Motor neuron (in vitro differentiated cells): ENCODE measurements at regions not wholly inside any gene's neighbourhood (a gene's known extent, or its start where the extent isn't known, plus 50 kb on each side); places are given as distances from the start of the nearest gene placed in this dataset.

Experiments used
- ATAC-seq, 8 experiments: fragments of 200-7000 bp; cut with Tn5 transposase; replicated peaks in 6 of 8; 2 replicates each; pipeline ENCODE4 v1.8.0; 2021; ENCODE audit warnings: mild to moderate bottlenecking in 8 of 8, moderate library complexity in 8 of 8
- H3K27ac ChIP-seq, 2 donors: fragments of 250-450 bp; sonication (Bioruptor Pico); 2 replicates each; pipeline ENCODE4 v1.9.0; 2021; ENCODE audit warnings: antibody characterized with exemption in 2 of 2, mild to moderate bottlenecking in 2 of 2, moderate library complexity in 1 of 2
- H3K4me1 ChIP-seq, 2 donors: fragments of 250-450 bp; sonication (Bioruptor Pico); replicated peaks in 1 of 2; 2 replicates each; pipeline ENCODE4 v1.6.1; 2021; ENCODE audit warnings: antibody characterized with exemption in 2 of 2, mild to moderate bottlenecking in 2 of 2, moderate library complexity in 1 of 2
- H3K4me3 ChIP-seq, 5 donors: fragments of 250-450 bp; sonication (Bioruptor Pico); 2 replicates each; pipeline ENCODE4 v1.9.0; 2021; ENCODE audit warnings: antibody characterized with exemption in 5 of 5, mild to moderate bottlenecking in 5 of 5, moderate library complexity in 4 of 5
- WGBS, 10 experiments: fragments of 450-650 bp; shearing (Covaris generic); methylation state at CpG; one replicate each; pipeline ENCODE4 v1.0.0; 2022; 5-methylcytosine and 5-hydroxymethylcytosine counted together
- in situ Hi-C, 9 experiments: fragments of 400-800 bp; cut with MboI; loops; one replicate each; pipeline ENCODE4 v1.15.0; 2021; ENCODE audit warnings: low sequenced_read_pairs in 9 of 9, low pct_unique_long_range_greater_than_20kb in 2 of 9; ENCODE audit not compliant: unreplicated experiment in 9 of 9

DNA sequence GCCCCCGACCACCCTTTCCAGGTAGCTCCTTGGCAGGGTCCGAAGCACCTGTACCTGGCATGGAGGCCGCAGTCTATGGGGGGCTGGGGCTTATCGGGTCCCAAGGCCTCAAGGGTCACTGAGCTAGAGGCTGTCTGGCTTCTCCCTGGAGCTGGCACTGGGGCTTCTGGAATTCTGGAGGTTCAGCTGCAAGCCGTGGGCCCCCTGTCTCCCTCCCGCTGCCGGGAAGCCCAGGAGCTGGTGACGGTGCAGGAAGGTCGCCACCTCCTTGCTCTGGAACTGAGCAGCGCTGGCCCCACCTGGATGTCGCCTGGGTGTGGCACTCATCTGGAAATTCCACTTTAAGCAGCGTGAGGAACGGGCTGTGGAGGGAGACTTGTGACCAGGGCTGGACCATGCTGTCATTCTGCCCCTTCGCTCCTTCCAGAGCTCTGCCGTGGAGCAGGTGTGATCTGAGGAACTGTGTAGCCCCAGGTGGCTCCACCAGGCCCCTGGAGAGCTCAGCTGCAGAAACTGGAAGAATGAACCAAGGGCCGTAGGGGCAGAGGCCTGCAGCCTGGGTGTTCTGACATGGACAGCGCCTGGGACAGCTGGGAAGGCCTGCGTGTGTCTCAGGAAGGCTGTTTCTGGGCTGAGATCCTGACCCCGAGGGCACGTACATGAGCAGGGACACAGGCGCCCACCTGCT, 129.7 kb upstream of the PPP2R2D start:
- peaks cover 32 to 39% of the 10 kb centered on the region in 2 donors for H3K4me1 ChIP-seq
- ATAC-seq: peak in 2 of 8 experiments; percentile 14 to 17
- in situ Hi-C loops: no loop called here
- no peak overlapping the region for H3K27ac ChIP-seq
- no peak overlapping the region for H3K4me3 ChIP-seq
- WGBS, 10 experiments: 67 to 100% (median 94%) methylated on average over 1 to 5 of the region's 21 CpGs; no CpG with 5 or more reads in 5 of the 10 experiments

DNA sequence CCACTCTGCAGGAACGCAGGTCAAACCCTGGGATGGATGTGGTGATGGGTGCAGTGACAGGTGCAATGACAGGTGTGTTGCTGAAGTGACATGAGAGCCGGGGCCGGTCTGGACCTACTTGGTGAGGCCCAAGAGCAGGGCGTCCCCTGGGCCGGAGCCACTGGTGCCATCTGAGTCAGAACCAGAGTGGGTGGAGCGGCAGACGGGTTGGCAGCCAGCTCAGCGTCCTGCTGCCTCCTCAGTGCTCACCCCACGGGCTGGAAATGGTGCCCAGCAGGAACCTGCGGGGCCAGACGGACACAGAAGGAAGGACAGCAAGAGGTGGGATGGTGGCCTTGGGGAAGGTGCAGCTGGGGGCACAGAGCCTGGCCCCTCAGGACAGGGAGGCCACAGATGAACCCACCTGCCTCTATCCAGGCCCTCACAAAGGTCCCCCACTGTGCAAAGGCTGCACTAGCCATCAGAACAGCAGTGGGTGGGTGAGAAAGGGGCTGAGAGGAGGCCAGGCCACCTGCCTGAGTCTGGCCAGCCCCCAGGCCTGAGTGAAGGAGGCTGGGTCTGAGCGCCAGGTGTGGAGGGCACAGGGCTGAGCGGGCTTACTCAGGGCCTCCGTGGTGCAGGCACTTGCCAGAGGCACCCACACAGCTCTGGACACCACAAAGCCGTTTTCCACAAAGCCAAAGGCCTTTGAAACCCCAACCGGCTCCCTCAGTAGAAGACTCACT, 129.0 kb upstream of the PPP2R2D start:
- H3K4me1 ChIP-seq: peaks cover 32 to 39% of the 10 kb centered on the region in 2 donors
- WGBS, 10 experiments: 10 to 100% (median 90%) methylated on average over 1 to 10 of the region's 16 CpGs; no CpG with 5 or more reads in 5 of the 10 experiments
- in situ Hi-C loops: no loop called here
- no peak overlapping the region for H3K4me3 ChIP-seq
- no peak for ATAC-seq
- no peak overlapping the region for H3K27ac ChIP-seq

DNA sequence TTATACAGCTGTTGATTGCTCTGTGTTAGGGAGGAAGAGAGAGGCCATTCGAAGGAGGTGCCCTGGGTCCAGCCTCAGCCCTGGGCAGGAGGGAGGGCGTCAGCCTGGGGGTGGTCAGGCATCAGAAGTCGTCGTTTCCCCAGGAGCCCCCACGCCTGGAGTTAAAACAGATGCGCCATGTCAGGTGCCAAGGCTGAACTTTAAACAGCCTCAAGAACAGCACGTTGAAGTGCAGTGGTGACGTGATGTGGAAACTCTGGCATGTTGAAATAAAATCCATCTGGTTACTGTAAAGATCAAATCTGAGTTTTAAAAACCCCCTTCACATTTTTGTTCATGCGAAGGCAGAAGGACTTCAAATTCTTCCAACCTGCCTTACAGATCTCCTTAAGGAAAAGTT, 128.4 kb upstream of the PPP2R2D start:
- no peak overlapping the region for H3K27ac ChIP-seq
- no peak overlapping the region for H3K4me3 ChIP-seq
- in situ Hi-C loops: no loop called here
- whole genome bisulfite sequencing, 10 experiments: 18 to 95% (median 91%) methylated on average over 2 to 7 of the region's 9 CpGs; no CpG with 5 or more reads in 5 of the 10 experiments
- no peak for ATAC-seq
- peaks cover 32 to 39% of the 10 kb centered on the region in 2 donors for H3K4me1 ChIP-seq

DNA sequence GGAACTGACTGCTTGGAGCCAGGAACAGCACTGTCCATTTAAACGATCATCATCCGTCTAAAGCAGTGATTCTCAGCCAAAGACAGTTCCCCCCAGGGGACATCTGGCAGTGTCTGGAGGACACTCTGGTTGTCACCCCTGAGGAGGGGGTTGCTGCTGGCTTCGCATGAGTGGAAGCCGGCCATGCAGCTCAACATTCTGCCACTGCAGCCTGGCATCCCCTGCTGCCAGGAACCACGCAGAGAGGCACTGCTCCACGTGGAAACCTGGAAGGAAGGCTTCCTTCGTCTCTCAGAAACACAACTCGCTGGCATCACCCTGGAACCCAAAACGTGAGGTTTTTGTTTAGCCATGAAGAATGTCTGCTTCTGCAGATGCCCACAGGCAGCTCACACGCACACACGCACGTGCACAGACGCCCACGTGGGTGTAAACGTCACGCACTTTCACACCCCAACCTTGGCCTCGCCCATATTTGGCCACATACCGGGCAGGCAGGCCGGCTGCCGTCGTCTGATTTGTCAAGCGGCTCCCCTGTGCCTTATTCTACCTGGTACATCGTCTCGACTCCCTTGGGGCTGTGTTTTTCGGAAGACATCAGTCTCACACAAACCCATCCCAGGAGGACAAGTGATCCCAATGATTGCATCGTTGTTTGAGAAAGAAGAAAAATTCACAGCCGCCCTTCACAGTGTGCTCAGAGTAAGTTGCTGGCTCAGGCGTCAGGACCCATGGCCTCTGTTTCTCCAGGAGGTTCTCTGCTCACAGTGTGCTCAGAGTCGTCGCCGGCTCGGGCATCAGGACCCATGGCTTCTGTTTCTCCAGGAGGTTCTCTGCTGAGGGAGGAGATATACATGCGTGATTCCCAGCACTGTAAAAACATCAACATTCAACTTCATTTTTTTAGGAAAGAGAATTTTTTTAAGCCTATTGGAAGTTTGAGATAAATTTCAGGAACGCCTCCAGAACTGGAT, 127.2 kb upstream of the PPP2R2D start:
- peak in 5 of 8 experiments; percentile 15 to 57 (median 49) for ATAC-seq
- no peak overlapping the region for H3K27ac ChIP-seq
- H3K4me1 ChIP-seq: peaks cover 32 to 39% of the 10 kb centered on the region in 2 donors
- no peak overlapping the region for H3K4me3 ChIP-seq
- WGBS, 10 experiments: 0 to 94% (median 85%) methylated on average over 3 to 15 of the region's 34 CpGs
- in situ Hi-C loops: no loop called here

DNA sequence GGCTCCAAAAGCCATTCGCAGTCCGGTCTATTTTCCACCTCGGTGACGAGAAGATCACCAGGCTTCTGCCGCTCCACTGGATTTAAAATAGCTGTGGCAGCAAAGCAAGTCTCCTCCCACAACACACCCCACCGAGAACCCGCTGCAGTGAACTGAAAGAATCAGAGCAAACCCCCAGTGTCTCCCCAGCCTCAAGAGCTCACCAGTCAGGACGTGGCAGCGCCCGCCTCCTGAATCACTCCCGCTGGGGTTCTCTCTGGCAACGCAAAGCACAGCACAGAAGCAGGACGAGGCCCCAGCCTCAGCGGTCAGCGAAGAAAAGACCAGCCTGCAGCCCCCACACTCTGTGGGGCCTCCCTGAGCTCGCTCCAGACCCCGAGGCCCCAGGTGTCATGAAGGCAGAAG, 126.1 kb upstream of the PPP2R2D start:
- peak in 5 of 8 experiments; percentile 64 to 88 (median 85) for ATAC-seq
- in situ Hi-C loops: loop anchor here in 1 of 9 experiments (25.0 kb wide), 1 partner anchor 312 kb away; no protein-coding TSS in a partner anchor
- peak overlapping the region in 1 of 2 donors; percentile 36 for H3K27ac ChIP-seq
- H3K4me3 ChIP-seq: no peak overlapping the region
- 27 to 58% (median 50%) methylated on average over 4 to 7 of the region's 17 CpGs; no CpG with 5 or more reads in 5 of the 10 experiments for WGBS, 10 experiments
- peaks cover 32% of the 10 kb centered on the region in 2 donors for H3K4me1 ChIP-seq

DNA sequence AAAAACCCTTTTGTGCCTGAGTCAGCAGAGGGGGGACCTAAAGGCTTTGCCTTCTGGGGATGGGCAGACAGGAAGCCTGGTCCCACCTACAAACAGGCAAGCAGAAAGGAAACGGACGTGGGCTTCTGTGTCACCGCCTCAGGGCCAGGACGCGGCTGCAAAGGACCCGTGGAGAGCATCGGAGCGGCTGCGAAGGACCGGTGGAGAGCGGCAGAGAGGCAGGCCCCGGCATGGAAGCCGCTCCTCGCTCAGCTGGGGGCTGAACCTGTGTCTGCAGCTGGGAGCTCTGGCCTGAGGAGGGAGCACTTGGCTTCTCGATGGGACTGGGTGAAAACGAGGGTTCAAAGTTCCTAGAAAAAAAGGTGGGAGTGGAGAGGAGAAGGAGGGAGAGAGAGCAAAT, 125.4 kb upstream of the PPP2R2D start:
- WGBS, 10 experiments: 70 to 100% (median 89%) methylated on average over 1 to 11 of the region's 16 CpGs; no CpG with 5 or more reads in 6 of the 10 experiments
- Histone ChIP-seq H3K4me1 (peaks cover 26 to 29% of the 10 kb centered on the region in 2 donors), H3K27ac (no peak overlapping the region), H3K4me3 (no peak overlapping the region)
- in situ Hi-C loops: loop anchor here in 1 of 9 experiments (25.0 kb wide), 1 partner anchor 313 kb away; no protein-coding TSS in a partner anchor
- peak in 2 of 8 experiments; percentile 2 for ATAC-seq

DNA sequence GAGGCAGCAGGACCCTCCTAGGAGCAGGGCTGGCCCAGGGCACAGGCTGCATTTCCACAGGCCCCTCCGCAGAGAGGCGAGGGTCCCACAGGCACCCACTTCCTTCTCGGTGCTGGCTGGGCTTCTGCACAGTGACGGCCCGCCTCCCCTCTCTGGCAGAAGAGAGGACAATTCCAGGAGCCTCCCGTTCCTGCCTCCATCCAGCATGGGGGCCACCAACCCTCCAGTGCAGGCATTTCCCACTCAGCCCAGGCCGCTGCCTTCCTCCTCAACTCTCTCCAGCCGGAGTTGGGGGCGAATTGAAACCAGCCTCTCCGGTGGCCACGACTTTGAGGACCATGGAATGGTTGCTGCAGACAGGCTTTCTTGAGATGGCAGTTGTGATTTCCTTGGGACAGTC, 125.0 kb upstream of the PPP2R2D start:
- no peak overlapping the region for H3K27ac ChIP-seq
- ATAC-seq: no peak
- peaks cover 25 to 29% of the 10 kb centered on the region in 2 donors for H3K4me1 ChIP-seq
- H3K4me3 ChIP-seq: no peak overlapping the region
- in situ Hi-C loops: loop anchor here in 1 of 9 experiments (25.0 kb wide), 1 partner anchor 314 kb away; no protein-coding TSS in a partner anchor
- WGBS, 10 experiments: 0 to 90% (median 70%) methylated on average over 1 to 6 of the region's 11 CpGs; no CpG with 5 or more reads in 5 of the 10 experiments

DNA sequence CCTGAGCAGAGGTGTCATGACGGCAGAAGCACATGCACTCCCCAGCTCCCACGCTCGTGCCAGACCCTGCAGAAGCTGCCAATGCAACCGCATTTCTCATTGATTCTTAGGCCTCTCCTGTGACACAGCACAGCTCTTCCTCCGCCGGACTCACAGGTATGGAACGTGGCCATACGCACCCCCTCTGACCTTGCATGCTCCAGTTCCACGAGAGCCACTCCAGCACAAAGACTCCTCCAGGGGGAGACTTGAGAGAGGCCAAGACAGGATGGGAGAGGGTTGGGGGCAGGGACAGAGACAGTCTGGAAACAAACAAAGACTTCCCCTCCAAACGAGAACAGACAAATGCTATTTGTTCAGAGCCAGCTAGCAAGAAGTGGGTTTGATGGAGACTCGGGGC, 124.3 kb upstream of the PPP2R2D start:
- 0 to 100% (median 60%) methylated on average over 1 to 8 of the region's 11 CpGs; no CpG with 5 or more reads in 3 of the 10 experiments for WGBS, 10 experiments
- in situ Hi-C loops: loop anchor here in 1 of 9 experiments (25.0 kb wide), 1 partner anchor 314 kb away; no protein-coding TSS in a partner anchor
- Histone ChIP-seq H3K27ac (no peak overlapping the region), H3K4me3 (no peak overlapping the region), H3K4me1 (peaks cover 25 to 29% of the 10 kb centered on the region in 2 donors)
- no peak for ATAC-seq

DNA sequence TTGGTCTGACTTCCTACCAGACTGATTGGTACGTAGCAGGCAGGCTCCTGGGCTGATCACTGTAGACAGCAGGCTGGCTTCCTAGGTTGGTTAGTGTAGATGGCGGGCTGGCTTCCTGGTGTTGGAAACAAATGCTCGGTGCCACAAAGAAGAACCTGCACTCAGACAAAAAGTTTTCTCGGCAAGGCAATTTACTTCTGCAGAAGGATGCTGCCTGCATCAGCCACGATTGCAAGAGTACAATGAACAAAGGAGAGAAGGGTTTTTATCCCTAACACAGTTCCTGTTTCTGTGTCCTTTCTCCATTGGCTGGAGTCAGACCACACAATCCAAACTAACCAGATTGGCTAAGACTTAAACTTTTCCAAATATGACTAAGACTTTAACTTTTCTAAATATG, 123.6 kb upstream of the PPP2R2D start:
- H3K27ac ChIP-seq: no peak overlapping the region
- in situ Hi-C loops: loop anchor here in 1 of 9 experiments (25.0 kb wide), 1 partner anchor 315 kb away; no protein-coding TSS in a partner anchor
- 71 to 86% (median 79%) methylated on average over 1 to 4 of the region's 5 CpGs; no CpG with 5 or more reads in 4 of the 10 experiments for WGBS, 10 experiments
- H3K4me3 ChIP-seq: no peak overlapping the region
- ATAC-seq: no peak
- peaks cover 25 to 29% of the 10 kb centered on the region in 2 donors for H3K4me1 ChIP-seq

DNA sequence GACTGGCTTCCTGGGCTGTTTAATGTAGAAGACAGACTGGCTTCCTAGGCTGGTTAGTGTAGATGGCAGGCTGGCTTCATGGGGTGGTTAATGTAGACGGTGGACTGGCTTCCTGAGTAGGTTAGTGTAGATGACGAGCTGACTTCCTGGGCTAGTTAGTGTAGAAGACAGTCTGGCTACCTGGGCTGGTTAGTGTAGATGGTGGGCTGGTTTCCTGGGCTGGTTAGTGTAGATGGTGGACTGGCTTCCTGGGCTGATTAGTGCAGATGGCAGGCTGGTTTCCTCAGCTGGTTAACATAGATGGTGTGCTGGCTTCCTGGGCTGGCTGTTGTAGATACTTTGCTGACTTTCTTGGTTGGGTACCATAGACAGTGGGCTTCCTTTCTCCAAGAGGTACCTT, 122.9 kb upstream of the PPP2R2D start:
- peaks cover 21 to 24% of the 10 kb centered on the region in 2 donors for H3K4me1 ChIP-seq
- H3K4me3 ChIP-seq: no peak overlapping the region
- WGBS, 10 experiments: 13 to 100% (median 75%) methylated on average over 1 to 2 of the region's 2 CpGs; no CpG with 5 or more reads in 5 of the 10 experiments
- no peak overlapping the region for H3K27ac ChIP-seq
- no peak for ATAC-seq
- in situ Hi-C loops: loop anchor here in 1 of 9 experiments (25.0 kb wide), 1 partner anchor 316 kb away; no protein-coding TSS in a partner anchor

DNA sequence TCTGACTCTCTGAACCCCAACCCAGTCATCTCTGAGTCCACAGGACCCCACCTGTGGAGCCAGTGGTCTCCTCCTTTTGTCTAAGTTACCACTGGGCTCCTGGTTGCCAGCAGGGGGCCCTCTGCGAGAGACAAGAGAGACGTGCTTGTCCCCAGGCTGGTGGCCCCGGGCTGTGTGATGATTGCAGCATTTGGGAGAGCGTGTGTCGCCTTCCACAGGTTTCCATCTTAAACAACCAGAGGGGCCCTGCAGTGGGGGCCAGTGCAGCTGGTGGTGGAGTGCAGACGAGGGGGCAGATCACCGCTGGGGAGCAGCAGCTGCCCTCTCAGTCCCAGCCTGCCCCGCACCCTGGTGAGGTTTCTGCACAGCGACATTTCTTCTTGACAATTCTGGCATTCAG, 122.4 kb upstream of the PPP2R2D start:
- in situ Hi-C loops: loop anchor here in 1 of 9 experiments (25.0 kb wide), 1 partner anchor 316 kb away; no protein-coding TSS in a partner anchor
- 72 to 100% (median 80%) methylated on average over 2 to 5 of the region's 9 CpGs; no CpG with 5 or more reads in 5 of the 10 experiments for WGBS, 10 experiments

DNA sequence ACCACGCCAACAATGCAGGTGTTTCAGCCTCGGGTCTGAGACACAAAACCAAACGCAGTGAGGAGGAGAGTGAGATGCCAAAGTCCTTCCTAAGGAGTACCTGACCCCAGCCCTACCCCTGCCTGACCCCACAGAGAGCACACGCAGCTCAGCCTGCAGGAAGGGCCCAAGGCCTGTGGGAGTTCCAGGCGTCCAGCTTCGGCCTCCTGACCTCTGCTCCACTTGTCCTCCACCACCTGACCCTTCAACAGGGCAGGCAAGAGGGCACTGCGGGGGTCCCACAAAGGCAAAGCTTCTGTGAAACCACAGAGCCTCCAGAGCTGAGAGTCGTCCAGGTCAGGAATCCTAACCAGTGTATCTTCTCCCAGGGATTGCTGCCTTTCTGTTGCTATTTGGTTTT, 122.0 kb upstream of the PPP2R2D start:
- in situ Hi-C loops: loop anchor here in 1 of 9 experiments (25.0 kb wide), 1 partner anchor 317 kb away; no protein-coding TSS in a partner anchor
- H3K4me3 ChIP-seq: no peak overlapping the region
- 0 to 100% (median 69%) methylated on average over 1 to 6 of the region's 8 CpGs; no CpG with 5 or more reads in 4 of the 10 experiments for WGBS, 10 experiments
- H3K4me1 ChIP-seq: peaks cover 12 to 15% of the 10 kb centered on the region in 2 donors
- no peak for ATAC-seq
- H3K27ac ChIP-seq: no peak overlapping the region

More for the DNA sequence above, 122.4 kb upstream of the PPP2R2D start:
- Histone ChIP-seq H3K4me3 (no peak overlapping the region), H3K27ac (no peak overlapping the region), H3K4me1 (peaks cover 16 to 19% of the 10 kb centered on the region in 2 donors)
- no peak for ATAC-seq
